Right atrium auricular region (tissue), 2 donors: ENCODE measurements at regions not wholly inside any gene's neighbourhood (a gene's known extent, or its start where the extent isn't known, plus 50 kb on each side); places are given as distances from the start of the nearest gene placed in this dataset.

Experiments used
- DNase-seq: peaks from one replicate; pipeline ENCODE4 v3.0.0-alpha.2; 2019; ENCODE audit warnings: low spot score
- H3K27ac ChIP-seq, 2 donors: fragments of 200-600 bp; sonication (generic); 1 replicate in 1 of 2; 2 replicates in 1 of 2; pipeline ENCODE4 v1.5.1; 2016 to 2019
- H3K27me3 ChIP-seq, 2 donors: fragments of 200-600 bp; sonication (generic); one replicate each; pipeline versions ENCODE4 v1.5.1 to v1.6.0; 2017 to 2019
- H3K36me3 ChIP-seq: fragments of 200-600 bp; sonication (generic); one replicate; pipeline ENCODE4 v1.5.1; 2016
- H3K4me1 ChIP-seq, 2 donors: fragments of 200-600 bp; sonication (generic); one replicate each; pipeline versions ENCODE4 v1.5.1 to v1.6.0; 2017 to 2019
- H3K4me3 ChIP-seq, 2 donors: fragments of 200-600 bp; sonication (generic); 1 replicate in 1 of 2; 2 replicates in 1 of 2; pipeline ENCODE4 v1.5.1; 2017 to 2019; ENCODE audit warnings: mild to moderate bottlenecking in 1 of 2, moderate library complexity in 1 of 2
- H3K9me3 ChIP-seq, 2 donors: fragments of 200-600 bp; sonication (generic); one replicate each; pipeline ENCODE4 v1.5.1; 2019
- TF ChIP-seq, protein P1 (sequence below), 2 donors: fragments of 200-600 bp; sonication (generic); IDR thresholded peaks; one replicate each; pipeline ENCODE4 v1.5.1; 2019; ENCODE audit warnings: antibody characterized with exemption in 2 of 2

DNA sequence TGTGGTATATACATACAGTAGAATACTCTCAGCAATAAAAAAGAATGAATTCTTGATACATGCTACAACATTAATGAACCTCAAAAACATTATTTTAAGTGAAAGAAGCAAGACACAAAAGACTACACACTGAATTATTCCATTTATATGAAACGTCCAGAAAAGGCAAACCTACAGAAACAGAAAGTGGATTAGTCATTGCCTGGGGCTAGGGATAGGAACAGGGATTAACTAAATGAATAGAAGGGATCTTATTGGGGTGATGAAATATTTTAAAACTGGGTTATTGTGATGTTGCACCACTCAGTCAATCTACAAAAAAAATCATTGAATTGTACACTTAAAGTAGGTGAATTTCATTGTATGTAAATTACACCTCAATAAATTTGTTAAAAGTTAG is 326.7 kb downstream of the PIK3R1 start:
- Histone ChIP-seq H3K4me1 (peaks cover 0 to 7% of the 10 kb centered on the region in 2 donors), H3K27me3 (no peaks in the 10 kb centered on the region), H3K4me3 (no peak overlapping the region), H3K9me3 (no peaks in the 10 kb centered on the region), H3K27ac (no peak overlapping the region), H3K36me3 (no peaks in the 10 kb centered on the region)
- TF ChIP-seq, protein P1, sequence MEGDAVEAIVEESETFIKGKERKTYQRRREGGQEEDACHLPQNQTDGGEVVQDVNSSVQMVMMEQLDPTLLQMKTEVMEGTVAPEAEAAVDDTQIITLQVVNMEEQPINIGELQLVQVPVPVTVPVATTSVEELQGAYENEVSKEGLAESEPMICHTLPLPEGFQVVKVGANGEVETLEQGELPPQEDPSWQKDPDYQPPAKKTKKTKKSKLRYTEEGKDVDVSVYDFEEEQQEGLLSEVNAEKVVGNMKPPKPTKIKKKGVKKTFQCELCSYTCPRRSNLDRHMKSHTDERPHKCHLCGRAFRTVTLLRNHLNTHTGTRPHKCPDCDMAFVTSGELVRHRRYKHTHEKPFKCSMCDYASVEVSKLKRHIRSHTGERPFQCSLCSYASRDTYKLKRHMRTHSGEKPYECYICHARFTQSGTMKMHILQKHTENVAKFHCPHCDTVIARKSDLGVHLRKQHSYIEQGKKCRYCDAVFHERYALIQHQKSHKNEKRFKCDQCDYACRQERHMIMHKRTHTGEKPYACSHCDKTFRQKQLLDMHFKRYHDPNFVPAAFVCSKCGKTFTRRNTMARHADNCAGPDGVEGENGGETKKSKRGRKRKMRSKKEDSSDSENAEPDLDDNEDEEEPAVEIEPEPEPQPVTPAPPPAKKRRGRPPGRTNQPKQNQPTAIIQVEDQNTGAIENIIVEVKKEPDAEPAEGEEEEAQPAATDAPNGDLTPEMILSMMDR (IDR thresholded peaks at IDR 0.05): no peak
- no peak for DNase-seq

DNA sequence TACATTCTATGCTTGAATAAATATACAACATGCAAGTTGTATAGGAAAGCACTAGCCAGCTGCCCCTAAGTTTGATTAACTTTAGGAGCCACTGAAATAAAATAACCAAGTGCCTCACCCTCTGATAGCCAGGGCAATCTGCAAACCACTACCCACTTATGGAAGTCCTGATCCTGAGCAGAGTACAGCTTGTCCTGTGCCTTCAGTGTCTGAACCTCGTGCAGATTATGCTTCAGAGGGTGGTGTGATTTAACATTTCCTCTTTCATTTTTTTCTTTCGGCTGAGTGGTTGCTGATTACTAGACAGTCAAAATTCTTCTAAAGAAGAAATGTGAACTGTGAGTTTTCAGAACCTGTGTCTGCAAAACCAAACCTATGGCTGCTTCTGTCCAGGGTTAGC is 327.7 kb downstream of the PIK3R1 start:
- H3K27ac ChIP-seq: peak overlapping the region; percentile 43 to 56

DNA sequence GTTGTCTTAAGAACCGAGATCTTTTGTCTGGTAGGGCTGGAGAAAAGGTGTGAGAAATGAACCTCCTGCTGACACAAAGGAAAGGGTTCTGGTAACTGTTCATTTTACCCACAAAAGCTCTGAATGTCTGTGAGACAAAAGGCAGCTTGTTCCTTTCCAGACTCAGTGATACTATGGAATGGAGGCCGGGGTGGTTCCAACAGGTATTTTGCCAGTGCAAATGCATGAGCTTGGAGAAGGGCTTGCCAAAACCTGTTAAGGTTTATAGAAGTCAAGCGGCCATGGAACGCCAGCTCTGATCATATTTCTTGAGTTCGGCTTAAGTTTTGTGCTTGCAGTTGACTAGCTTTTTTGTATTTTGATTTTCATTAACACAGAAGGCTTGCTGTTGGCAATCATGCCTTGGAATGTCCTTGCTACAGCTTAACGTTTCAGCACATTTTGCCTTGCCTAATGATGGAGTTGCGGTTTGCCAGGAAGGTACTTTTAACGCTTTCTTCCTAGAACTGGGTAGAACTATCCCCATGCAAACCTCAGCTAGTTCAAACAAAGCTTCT is 328.6 kb downstream of the PIK3R1 start:
- H3K4me3 ChIP-seq: no peak overlapping the region
- no peaks in the 10 kb centered on the region for H3K36me3 ChIP-seq
- H3K9me3 ChIP-seq: no peaks in the 10 kb centered on the region
- no peak overlapping the region for H3K27ac ChIP-seq
- H3K4me1 ChIP-seq: peaks cover 0 to 7% of the 10 kb centered on the region in 2 donors
- no peaks in the 10 kb centered on the region for H3K27me3 ChIP-seq
- no peak for DNase-seq
- TF ChIP-seq, protein P1 (IDR thresholded peaks at IDR 0.05): no peak

More for the DNA sequence above, 327.7 kb downstream of the PIK3R1 start:
- peaks cover 0 to 7% of the 10 kb centered on the region in 2 donors for H3K4me1 ChIP-seq
- H3K27me3 ChIP-seq: no peaks in the 10 kb centered on the region
- H3K9me3 ChIP-seq: no peaks in the 10 kb centered on the region
- no peak for DNase-seq
- no peaks in the 10 kb centered on the region for H3K36me3 ChIP-seq
- TF ChIP-seq, protein P1 (IDR thresholded peaks at IDR 0.05): no peak
- H3K4me3 ChIP-seq: no peak overlapping the region

DNA sequence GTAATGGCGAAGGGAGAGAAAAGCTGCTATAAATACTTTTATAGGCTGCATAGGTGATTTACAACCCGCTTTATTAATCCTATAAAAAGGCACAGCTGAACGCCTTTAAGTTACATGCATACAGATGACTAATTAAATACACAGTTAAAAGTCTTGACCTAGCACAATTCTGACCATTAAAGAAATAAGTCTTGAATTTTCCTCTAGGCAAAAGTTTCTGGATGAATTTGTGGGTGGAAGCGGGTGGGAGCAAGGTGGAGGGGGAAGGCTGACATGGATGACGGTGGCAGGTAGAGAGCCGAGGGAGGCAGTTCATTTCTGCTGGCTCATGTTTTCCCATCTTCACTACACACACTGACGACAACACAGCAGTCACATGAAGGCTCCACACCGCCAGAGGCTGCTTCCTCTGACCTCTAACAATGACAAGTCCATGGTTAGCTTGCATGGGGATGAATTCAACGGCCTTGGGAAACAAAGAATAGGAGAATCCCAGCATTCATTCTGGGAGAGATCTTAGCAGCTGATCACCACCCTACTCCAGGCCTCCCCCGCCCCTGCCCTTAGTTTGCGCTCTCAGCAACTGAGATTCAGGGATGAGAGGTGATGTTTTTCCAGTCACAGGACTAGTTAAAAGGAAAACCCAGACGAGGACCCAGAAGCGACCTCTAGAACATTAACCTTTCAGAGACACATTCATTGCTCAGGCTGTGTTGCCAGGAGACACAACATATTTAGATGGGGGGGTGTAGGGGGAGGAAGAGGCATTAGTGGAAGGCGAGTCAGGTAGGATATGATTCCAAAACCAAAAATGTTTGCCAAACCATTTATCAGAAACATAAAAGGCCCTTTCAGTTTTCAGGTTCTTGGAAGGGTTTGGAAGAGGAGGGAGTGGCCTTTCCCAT is 329.3 kb downstream of the PIK3R1 start:
- H3K4me1 ChIP-seq: peaks cover 0 to 7% of the 10 kb centered on the region in 2 donors

DNA sequence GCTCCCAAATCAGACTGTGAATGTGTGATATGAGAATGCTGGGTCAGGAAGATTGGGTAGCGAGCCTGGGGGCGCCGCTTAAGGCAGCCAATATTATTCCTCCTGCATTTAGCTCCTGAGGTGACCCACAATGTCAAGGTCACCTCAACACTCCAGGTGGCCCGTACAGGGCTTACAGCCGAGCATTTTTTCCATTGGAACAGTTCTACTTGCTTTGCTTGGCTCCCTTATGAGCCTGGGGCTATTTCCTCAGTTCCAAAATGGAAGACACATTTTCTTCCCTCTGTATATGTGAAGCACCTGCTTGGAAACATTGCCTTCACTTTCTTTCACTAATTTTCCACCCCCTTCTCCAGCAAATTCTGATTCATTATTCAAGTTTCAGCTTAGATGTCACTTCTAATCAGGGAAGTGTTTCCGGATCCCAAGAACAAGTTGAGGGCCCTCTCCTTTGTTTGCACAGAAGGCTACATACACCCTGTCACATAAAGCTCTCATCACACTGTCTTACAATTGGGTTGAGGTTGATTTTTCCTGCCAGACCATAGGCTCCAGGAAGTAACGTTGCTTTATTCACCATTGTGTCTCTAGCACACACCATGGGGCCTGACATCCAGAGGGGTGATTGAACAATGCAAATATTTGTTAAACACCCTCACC is 330.2 kb downstream of the PIK3R1 start:
- Histone ChIP-seq H3K4me3 (no peak overlapping the region), H3K27me3 (no peaks in the 10 kb centered on the region), H3K9me3 (no peaks in the 10 kb centered on the region), H3K4me1 (peaks cover 0 to 7% of the 10 kb centered on the region in 2 donors), H3K36me3 (no peaks in the 10 kb centered on the region), H3K27ac (no peak overlapping the region)
- TF ChIP-seq, protein P1 (IDR thresholded peaks at IDR 0.05): no peak
- DNase-seq: no peak

More for the DNA sequence above, 329.3 kb downstream of the PIK3R1 start:
- no peak overlapping the region for H3K27ac ChIP-seq
- H3K36me3 ChIP-seq: no peaks in the 10 kb centered on the region
- no peaks in the 10 kb centered on the region for H3K9me3 ChIP-seq
- no peak for DNase-seq
- TF ChIP-seq, protein P1 (IDR thresholded peaks at IDR 0.05): no peak
- H3K27me3 ChIP-seq: no peaks in the 10 kb centered on the region
- H3K4me3 ChIP-seq: no peak overlapping the region
